Stomach (tissue), 8 donors: ENCODE measurements at regions not wholly inside any gene's neighbourhood (a gene's known extent, or its start where the extent isn't known, plus 50 kb on each side); places are given as distances from the start of the nearest gene placed in this dataset.

ENCODE experiments used
- DNase-seq, 2 donors: peaks; one replicate each; pipeline versions ENCODE4 v3.0.0 to v3.0.0-alpha.2; 2013 to 2019
- H3K27ac ChIP-seq, 5 donors: fragments of 200-600 bp in 4 of 5; sonication (generic) in 4 of 5; one replicate each; pipeline ENCODE4 v1.5.1; 2013 to 2019; ENCODE audit warnings: mild to moderate bottlenecking in 1 of 5, moderate library complexity in 1 of 5
- H3K27me3 ChIP-seq, 3 donors: fragments of 200-600 bp; sonication (generic); one replicate each; pipeline ENCODE4 v1.5.1; 2017 to 2019; ENCODE audit warnings: mixed run types in 1 of 3
- H3K36me3 ChIP-seq, 4 donors: fragments of 200-600 bp; sonication (generic); 1 replicate in 3 of 4; 2 replicates in 1 of 4; pipeline ENCODE4 v1.5.1; 2016 to 2019
- H3K4me1 ChIP-seq, 4 donors: fragments of 200-600 bp; sonication (generic); one replicate each; pipeline ENCODE4 v1.5.1; 2016 to 2019
- H3K4me3 ChIP-seq, 4 donors: fragments of 200-600 bp; sonication (generic) in 3 of 4; one replicate each; pipeline ENCODE4 v1.5.1; 2016 to 2019; ENCODE audit warnings: mild to moderate bottlenecking in 1 of 4
- H3K9me3 ChIP-seq, 4 donors: fragments of 200-600 bp; sonication (generic); one replicate each; pipeline ENCODE4 v1.5.1; 2016 to 2019
- EP300 ChIP-seq: sonication (generic); formaldehyde crosslinking; IDR thresholded peaks from one replicate; pipeline ENCODE4 v1.6.1; 2017; ENCODE audit warnings: antibody characterized with exemption
- POLR2A ChIP-seq, 4 donors: fragments of 450-650 bp; IDR thresholded peaks; one replicate each; pipeline ENCODE4 v1.6.1; 2016; ENCODE audit warnings: antibody characterized with exemption in 4 of 4, control low read depth in 2 of 4, mild to moderate bottlenecking in 1 of 4, moderate library complexity in 1 of 4
- POLR2AphosphoS5 ChIP-seq, 3 donors: sonication (generic); formaldehyde crosslinking; IDR thresholded peaks; one replicate each; pipeline ENCODE4 v1.6.1; 2016; ENCODE audit warnings: antibody characterized with exemption in 3 of 3
- WGBS, 5 donors: extraction: QIAGEN DNeasy Blood & Tissue Kit in 3 of 5; methylation state at CpG; one replicate each; pipeline versions ENCODE4 v1.1.5 to v1.1.7; 2013 to 2018; 5-methylcytosine and 5-hydroxymethylcytosine counted together
- intact Hi-C: fragments of 100-400 bp; cut with DNase I; formaldehyde crosslinking; loops from one replicate; pipeline ENCODE4 v1.15.1; 2023; ENCODE audit warnings: low total_unique reads
- TF ChIP-seq, protein P1 (sequence below), 7 experiments: fragments of 450-650 bp in 4 of 7; fragments of 200-600 bp in 3 of 7; sonication (generic) in 3 of 7; IDR thresholded peaks; one replicate each; pipeline ENCODE4 v1.5.1; 2016 to 2019; ENCODE audit warnings: antibody characterized with exemption in 7 of 7, control low read depth in 2 of 7, mild to moderate bottlenecking in 1 of 7
- donor health status: healthy with polysubstance abuse.
- donor health status: Bipolar disorder and iron deficiency.
- donor health status: healthy.

DNA sequence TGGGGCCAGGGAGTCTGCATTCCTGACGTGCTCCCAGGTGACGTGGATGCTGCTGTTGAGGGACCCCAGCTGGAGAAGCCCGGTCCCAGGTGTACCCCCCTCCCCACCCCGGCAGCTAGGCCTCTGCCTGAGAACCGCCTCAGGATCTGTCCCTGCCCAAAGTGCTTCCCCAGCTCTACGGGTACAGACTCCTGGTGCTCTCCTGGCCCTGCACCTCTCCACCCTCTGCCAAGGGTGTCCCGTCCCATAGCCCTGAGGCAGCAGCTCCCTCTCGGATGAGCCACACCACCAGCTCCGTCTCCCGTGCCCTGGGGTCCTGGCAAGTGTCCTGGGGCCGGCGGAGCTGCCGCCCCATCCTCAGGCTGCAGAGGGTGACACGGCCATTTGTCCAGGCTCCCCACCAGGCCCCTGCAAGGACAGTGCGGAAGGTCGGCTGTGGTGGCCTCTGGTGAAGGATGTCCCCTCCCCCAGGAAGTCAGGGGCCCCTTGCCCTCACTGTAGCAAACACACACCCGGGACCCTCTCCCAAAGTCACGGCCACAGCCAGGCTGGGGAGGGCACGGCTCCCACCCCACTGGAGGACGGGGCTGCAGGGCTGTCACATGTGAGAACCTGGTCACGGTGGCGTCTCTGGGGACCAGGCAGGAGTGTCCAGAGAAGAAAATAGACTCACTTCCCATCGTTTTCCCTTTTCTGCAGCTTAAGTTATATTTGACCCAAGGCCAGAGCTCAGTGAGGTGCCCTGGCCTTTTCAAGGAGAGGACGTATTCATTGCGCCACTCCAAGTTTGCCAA is 74.4 kb upstream of the FBRSL1 start:
- TF ChIP-seq, protein P1, sequence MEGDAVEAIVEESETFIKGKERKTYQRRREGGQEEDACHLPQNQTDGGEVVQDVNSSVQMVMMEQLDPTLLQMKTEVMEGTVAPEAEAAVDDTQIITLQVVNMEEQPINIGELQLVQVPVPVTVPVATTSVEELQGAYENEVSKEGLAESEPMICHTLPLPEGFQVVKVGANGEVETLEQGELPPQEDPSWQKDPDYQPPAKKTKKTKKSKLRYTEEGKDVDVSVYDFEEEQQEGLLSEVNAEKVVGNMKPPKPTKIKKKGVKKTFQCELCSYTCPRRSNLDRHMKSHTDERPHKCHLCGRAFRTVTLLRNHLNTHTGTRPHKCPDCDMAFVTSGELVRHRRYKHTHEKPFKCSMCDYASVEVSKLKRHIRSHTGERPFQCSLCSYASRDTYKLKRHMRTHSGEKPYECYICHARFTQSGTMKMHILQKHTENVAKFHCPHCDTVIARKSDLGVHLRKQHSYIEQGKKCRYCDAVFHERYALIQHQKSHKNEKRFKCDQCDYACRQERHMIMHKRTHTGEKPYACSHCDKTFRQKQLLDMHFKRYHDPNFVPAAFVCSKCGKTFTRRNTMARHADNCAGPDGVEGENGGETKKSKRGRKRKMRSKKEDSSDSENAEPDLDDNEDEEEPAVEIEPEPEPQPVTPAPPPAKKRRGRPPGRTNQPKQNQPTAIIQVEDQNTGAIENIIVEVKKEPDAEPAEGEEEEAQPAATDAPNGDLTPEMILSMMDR (IDR thresholded peaks at IDR 0.05) = no peak
- no peak for TF ChIP-seq POLR2AphosphoS5 (IDR thresholded peaks at IDR 0.05)
- no peak for TF ChIP-seq POLR2A (IDR thresholded peaks at IDR 0.05)
- TF ChIP-seq EP300 = no peak
- Histone ChIP-seq H3K4me3 (peak overlapping the region in 1 of 4 donors; percentile 9), H3K27me3 (peaks cover 10 to 68% (median 31%) of the 10 kb centered on the region in 3 donors), H3K9me3 (no peaks in the 10 kb centered on the region), H3K4me1 (peaks cover 8 to 14% (median 13%) of the 10 kb centered on the region in 4 donors), H3K27ac (no peak overlapping the region), H3K36me3 (no peaks in the 10 kb centered on the region)
- DNase-seq = no peak
- intact Hi-C loops = loop anchor here (5.0 to 10.0 kb wide), 2 partner anchors 109 to 197 kb away; partner anchors contain the start of gene LRCOL1
- 62 to 72% (median 65%) methylated on average over 18 to 25 of the region's 25 CpGs for WGBS, 5 donors

- no peaks in the 10 kb centered on the region for H3K9me3 ChIP-seq
- H3K27me3 ChIP-seq = peaks cover 10 to 67% (median 32%) of the 10 kb centered on the region in 3 donors
- H3K4me1 ChIP-seq = peaks cover 8 to 14% (median 13%) of the 10 kb centered on the region in 4 donors
- no peak overlapping the region for H3K27ac ChIP-seq
- H3K36me3 ChIP-seq = no peaks in the 10 kb centered on the region
- WGBS, 5 donors = 0 to 11% (median 10%) methylated on average over 12 to 30 of the region's 30 CpGs
- intact Hi-C loops = loop anchor here (5.0 to 10.0 kb wide), 2 partner anchors 110 to 198 kb away; partner anchors contain the start of gene LRCOL1
- peak overlapping the region in 1 of 4 donors; percentile 9 for H3K4me3 ChIP-seq
- peak; percentile 84 to 94 for DNase-seq
- TF ChIP-seq EP300 (no peak), POLR2AphosphoS5 (IDR thresholded peaks at IDR 0.05) (peak in 1 of 3 donors; percentile 49), POLR2A (IDR thresholded peaks at IDR 0.05) (no peak)
- TF ChIP-seq, protein P1 (IDR thresholded peaks at IDR 0.05) = peak in 5 of 7 experiments; percentile 72 to 92 (median 88)
Observed at GRCh38 chr12:132414634-132415326, 75.2 kb upstream of the FBRSL1 start.

DNA sequence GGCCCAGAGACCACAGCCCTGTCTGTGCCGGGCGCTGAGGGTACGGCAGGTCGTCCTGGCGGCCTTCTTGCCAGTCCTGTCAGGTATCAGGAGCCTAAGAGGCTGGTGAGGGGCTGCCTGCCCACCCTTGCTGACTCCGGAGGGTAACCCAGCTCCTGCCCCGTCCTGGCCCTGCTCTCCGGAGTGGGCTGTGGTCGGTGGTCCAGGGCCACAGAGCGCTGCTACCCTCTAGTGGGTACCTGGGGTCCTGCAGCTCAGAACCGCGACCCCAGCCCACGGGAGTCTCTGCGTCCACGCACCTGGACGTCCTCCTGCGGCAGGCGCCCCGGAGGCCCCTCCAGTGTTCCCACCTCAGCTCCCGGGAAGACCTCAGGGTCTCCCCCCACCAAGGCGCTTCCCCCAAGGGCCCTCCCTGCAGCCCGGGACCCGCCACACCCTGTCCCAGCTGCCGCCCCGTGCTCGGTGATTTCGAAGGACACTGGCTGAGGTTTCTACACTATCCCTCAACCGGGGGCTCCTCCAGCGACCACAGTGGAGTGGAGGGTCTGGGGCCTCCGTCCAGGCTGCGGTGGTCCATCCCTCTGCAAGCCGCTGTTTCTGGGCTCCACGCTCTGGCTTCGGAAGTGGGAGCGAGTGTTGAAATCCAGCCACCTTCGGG is 75.9 kb upstream of the FBRSL1 start:
- Histone ChIP-seq H3K9me3 (no peaks in the 10 kb centered on the region), H3K27me3 (peaks cover 10 to 69% (median 39%) of the 10 kb centered on the region in 3 donors), H3K36me3 (no peaks in the 10 kb centered on the region), H3K4me3 (no peak overlapping the region), H3K27ac (no peak overlapping the region), H3K4me1 (peaks cover 8 to 14% (median 13%) of the 10 kb centered on the region in 4 donors)
- TF ChIP-seq, protein P1 (IDR thresholded peaks at IDR 0.05) = peak in 3 of 7 experiments; percentile 13 to 30 (median 16)
- no peak for TF ChIP-seq POLR2A (IDR thresholded peaks at IDR 0.05)
- TF ChIP-seq EP300 = no peak
- intact Hi-C loops = loop anchor here (10.0 kb wide), 1 partner anchor 111 kb away; no protein-coding TSS in a partner anchor
- 29 to 52% (median 33%) methylated on average over 9 to 36 of the region's 36 CpGs for WGBS, 5 donors
- DNase-seq = peak in 1 of 2 donors; percentile 53

DNA sequence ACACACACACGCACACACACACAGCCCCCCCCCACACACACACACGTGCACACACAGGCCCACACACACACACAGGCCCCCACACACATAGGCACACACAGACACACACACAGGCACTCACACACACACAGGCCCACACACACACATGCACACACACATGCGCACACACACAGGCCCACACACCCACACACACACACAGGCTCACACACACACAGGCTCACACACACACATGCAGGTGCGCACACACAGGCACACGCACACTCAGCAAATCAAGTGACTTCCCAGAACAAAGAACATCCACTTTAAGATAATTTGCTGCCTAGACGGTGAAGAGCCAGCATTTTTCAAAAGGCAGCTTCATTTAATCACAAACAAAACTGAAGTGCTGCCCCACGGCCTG is 78.5 kb upstream of the FBRSL1 start:
- no peak for DNase-seq
- Histone ChIP-seq H3K4me1 (peaks cover 8 to 14% (median 13%) of the 10 kb centered on the region in 4 donors), H3K27me3 (peaks cover 4 to 69% (median 33%) of the 10 kb centered on the region in 3 donors), H3K9me3 (no peaks in the 10 kb centered on the region), H3K27ac (no peak overlapping the region), H3K4me3 (no peak overlapping the region), H3K36me3 (no peaks in the 10 kb centered on the region)
- TF ChIP-seq, protein P1 (IDR thresholded peaks at IDR 0.05) = no peak
- TF ChIP-seq EP300 (no peak), POLR2AphosphoS5 (IDR thresholded peaks at IDR 0.05) (no peak), POLR2A (IDR thresholded peaks at IDR 0.05) (no peak)
- intact Hi-C loops = loop anchor here (10.0 kb wide), 1 partner anchor 113 kb away; no protein-coding TSS in a partner anchor
- WGBS, 5 donors = 56 to 76% (median 73%) methylated on average over 3 to 7 of the region's 7 CpGs
